ENCODE measurements at regions not wholly inside any gene's neighbourhood (a gene's known extent, or its start where the extent isn't known, plus 50 kb on each side); places are given as distances from the start of the nearest gene placed in this dataset.

GRCh38 chr5:72721844-72722243 lies 94.6 kb upstream of the TNPO1 start:
- Histone ChIP-seq H3K9me3 (no peaks in the 10 kb centered on the region), H3K4me1 (no peaks in the 10 kb centered on the region), H3K27me3 (no peaks in the 10 kb centered on the region), H3K4me3 (replicated peaks in 1 of 3) (no peak overlapping the region), H3K36me3 (no peaks in the 10 kb centered on the region), H3K27ac (no peak overlapping the region)
- WGBS, 2 donors: 98 to 99% methylated on average over 2 of the region's 2 CpGs
- DNase-seq: no peak
- TF ChIP-seq POLR2A (IDR thresholded peaks at IDR 0.05): no peak
- TF ChIP-seq, protein P1, sequence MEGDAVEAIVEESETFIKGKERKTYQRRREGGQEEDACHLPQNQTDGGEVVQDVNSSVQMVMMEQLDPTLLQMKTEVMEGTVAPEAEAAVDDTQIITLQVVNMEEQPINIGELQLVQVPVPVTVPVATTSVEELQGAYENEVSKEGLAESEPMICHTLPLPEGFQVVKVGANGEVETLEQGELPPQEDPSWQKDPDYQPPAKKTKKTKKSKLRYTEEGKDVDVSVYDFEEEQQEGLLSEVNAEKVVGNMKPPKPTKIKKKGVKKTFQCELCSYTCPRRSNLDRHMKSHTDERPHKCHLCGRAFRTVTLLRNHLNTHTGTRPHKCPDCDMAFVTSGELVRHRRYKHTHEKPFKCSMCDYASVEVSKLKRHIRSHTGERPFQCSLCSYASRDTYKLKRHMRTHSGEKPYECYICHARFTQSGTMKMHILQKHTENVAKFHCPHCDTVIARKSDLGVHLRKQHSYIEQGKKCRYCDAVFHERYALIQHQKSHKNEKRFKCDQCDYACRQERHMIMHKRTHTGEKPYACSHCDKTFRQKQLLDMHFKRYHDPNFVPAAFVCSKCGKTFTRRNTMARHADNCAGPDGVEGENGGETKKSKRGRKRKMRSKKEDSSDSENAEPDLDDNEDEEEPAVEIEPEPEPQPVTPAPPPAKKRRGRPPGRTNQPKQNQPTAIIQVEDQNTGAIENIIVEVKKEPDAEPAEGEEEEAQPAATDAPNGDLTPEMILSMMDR (IDR thresholded peaks at IDR 0.05): no peak
- intact Hi-C loops (cut with DNase I): no loop called here

DNA sequence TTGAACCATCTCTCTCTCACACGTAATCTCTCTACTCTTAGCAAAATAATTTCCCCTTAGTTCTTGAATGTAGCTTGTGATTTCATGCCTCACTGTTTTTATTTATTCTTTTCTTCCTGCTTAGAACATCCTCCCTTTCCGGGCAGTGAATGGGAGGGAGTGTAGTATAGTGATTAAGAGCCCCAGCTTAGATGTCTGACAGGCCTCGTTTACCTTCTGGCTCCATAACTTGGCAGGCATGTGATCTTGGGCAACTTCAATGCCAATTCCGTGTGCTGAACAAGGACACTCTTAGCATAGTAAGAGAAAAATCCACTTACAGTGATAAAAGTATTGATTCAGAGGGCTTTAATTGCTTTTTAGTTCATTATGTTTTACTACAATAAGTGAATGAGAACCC lies 96.3 kb upstream of the TNPO1 start:
- DNase-seq: no peak
- H3K9me3 ChIP-seq: no peaks in the 10 kb centered on the region
- intact Hi-C loops (cut with DNase I): no loop called here
- H3K27me3 ChIP-seq: no peaks in the 10 kb centered on the region
- no peak overlapping the region for H3K27ac ChIP-seq
- no peak overlapping the region for H3K4me3 ChIP-seq (replicated peaks in 1 of 3)
- peaks cover 0 to 3% of the 10 kb centered on the region in 2 donors for H3K4me1 ChIP-seq
- WGBS, 2 donors: 61 to 64% methylated on average over 4 of the region's 4 CpGs
- TF ChIP-seq, protein P1 (IDR thresholded peaks at IDR 0.05): no peak
- TF ChIP-seq POLR2A (IDR thresholded peaks at IDR 0.05): no peak
- H3K36me3 ChIP-seq: no peaks in the 10 kb centered on the region

DNA sequence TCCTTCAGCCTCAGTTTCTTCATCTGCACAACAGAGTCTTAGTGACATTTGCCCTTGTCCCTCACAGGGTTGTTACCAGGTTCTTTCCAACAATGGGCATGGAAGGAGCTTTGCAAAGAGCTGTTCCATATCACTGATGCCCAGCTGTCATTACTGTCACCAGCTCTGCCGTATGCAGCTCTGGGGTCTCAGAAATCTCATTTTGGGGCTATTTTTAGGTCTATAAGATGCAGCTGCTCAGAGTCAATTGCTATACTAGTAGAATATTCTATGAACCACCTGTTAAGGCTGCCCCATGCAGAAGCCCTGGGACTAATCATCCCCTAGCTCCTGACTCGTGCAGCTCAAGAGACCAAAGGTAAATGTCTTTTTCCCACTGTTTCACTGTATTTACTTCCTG lies 105.1 kb upstream of the TNPO1 start:
- Histone ChIP-seq H3K4me1 (peaks cover 0 to 7% of the 10 kb centered on the region in 2 donors), H3K4me3 (replicated peaks in 1 of 3) (no peak overlapping the region), H3K27ac (no peak overlapping the region), H3K36me3 (no peaks in the 10 kb centered on the region), H3K27me3 (no peaks in the 10 kb centered on the region), H3K9me3 (no peaks in the 10 kb centered on the region)
- intact Hi-C loops (cut with DNase I): no loop called here
- TF ChIP-seq, protein P1 (IDR thresholded peaks at IDR 0.05): no peak
- no peak for TF ChIP-seq POLR2A (IDR thresholded peaks at IDR 0.05)
- 83 to 98% methylated on average over 2 of the region's 2 CpGs for WGBS, 2 donors
- no peak for DNase-seq

GRCh38 chr5:72709341-72709740 lies 107.1 kb upstream of the TNPO1 start:
- Histone ChIP-seq H3K36me3 (no peaks in the 10 kb centered on the region), H3K4me1 (peaks cover 0 to 6% of the 10 kb centered on the region in 2 donors), H3K9me3 (no peaks in the 10 kb centered on the region), H3K4me3 (replicated peaks in 1 of 3) (no peak overlapping the region), H3K27me3 (no peaks in the 10 kb centered on the region), H3K27ac (no peak overlapping the region)
- intact Hi-C loops (cut with DNase I): no loop called here
- whole genome bisulfite sequencing, 2 donors: 91 to 100% methylated on average over 1 of the region's 1 CpG
- TF ChIP-seq POLR2A (IDR thresholded peaks at IDR 0.05): no peak
- TF ChIP-seq, protein P1 (IDR thresholded peaks at IDR 0.05): no peak
- no peak for DNase-seq

GRCh38 chr5:72705178-72705577 lies 111.3 kb upstream of the TNPO1 start:
- intact Hi-C loops (cut with DNase I): no loop called here
- no peak overlapping the region for H3K27ac ChIP-seq

More at GRCh38 chr5:72705178-72705577, 111.3 kb upstream of the TNPO1 start:
- H3K4me3 ChIP-seq (replicated peaks in 1 of 3): no peak overlapping the region
- H3K27me3 ChIP-seq: no peaks in the 10 kb centered on the region
- peaks cover 0 to 6% of the 10 kb centered on the region in 2 donors for H3K4me1 ChIP-seq
- H3K36me3 ChIP-seq: no peaks in the 10 kb centered on the region
- WGBS, 2 donors: 81 to 95% methylated on average over 1 of the region's 1 CpG
- no peak for DNase-seq
- H3K9me3 ChIP-seq: no peaks in the 10 kb centered on the region
- TF ChIP-seq POLR2A (IDR thresholded peaks at IDR 0.05): no peak
- TF ChIP-seq, protein P1 (IDR thresholded peaks at IDR 0.05): no peak

All from thyroid gland (tissue), 4 donors.